GM21367 (cell line): ENCODE measurements at regions not wholly inside any gene's neighbourhood (a gene's known extent, or its start where the extent isn't known, plus 50 kb on each side); places are given as distances from the start of the nearest gene placed in this dataset.

Source experiments
- ATAC-seq: cut with Tn5 transposase; IDR thresholded peaks from one replicate; pipeline ENCODE4 v1.9.1; 2021; ENCODE audit not compliant: unreplicated experiment

DNA sequence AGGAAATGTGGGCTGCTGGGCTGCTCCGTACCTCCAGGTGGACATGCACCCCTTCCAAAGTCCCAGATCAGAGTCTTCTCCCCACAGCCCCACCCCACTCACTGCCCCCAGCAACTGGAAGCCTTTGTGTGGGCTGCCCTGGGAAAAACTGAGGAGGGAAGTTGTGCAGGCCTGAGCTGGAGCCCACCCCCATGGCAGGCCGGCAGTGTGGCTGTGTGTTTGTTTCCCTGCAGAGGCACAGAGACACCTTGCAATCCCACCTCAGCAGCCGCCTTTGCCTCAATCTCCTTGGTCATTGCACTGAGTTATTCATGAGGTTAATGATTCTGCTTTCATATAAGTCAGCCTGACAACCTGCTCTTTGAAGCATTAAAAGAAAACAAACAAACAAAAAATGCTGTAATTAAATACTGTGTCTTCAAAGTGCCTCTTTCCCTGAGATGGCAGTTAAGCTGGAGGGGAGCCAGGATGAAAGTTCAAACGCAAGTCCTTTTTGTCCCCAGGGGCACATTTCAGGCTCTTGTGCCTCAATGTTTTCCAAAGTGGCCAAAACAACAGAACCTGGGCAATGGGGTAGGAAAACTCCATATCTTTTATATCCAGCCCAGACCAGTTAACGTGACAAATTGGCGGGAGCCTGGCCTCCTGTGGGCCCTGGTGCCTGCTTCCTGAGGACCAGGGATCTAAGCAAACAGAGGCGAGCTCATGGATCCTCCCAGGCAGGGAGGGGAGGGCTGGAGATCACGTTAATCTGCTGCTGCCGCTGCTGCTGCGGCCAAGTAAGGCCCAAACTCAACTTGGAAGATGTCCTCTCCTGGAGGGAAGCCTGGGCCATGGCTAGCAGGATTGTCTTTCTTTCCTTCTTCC, 51.9 kb upstream of the TSPAN11 start:
- no peak for ATAC-seq

DNA sequence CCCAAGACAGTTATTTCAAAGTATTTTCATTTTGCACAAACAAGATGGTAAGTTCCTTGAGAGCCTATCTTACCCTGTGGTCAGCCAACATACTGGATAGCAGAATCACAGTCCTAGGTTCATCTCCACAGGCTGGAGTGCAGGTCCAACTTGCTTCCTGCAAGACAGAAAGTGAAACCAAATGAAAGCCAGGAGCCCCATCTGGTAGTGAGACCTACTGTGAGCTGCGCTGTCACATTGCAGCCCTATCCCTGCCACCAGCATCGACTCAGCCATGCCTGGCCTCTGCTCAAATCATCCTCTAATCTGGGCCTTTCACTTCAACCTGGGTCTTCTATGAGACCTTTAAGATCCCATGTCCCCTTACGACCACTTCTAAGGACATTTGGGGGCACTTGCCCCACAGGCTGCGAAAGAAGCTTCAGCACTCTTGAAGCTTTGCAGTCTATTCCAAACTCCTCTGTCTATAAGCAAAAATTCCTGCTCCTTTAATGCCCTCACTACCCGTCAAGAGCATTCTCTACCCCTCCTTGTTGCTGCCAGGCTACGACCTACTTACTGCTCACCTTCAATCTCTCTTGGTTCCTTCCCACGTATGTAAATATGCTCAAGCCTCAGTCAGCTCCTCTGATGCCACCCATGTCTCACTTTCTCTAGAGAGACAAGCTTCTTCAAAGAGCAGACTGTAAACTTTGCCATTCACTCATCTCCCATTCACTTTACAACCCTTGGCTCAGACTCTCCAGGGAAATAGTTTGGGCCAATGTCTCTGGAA, 55.9 kb upstream of the TSPAN11 start:
- ATAC-seq, result no peak

DNA sequence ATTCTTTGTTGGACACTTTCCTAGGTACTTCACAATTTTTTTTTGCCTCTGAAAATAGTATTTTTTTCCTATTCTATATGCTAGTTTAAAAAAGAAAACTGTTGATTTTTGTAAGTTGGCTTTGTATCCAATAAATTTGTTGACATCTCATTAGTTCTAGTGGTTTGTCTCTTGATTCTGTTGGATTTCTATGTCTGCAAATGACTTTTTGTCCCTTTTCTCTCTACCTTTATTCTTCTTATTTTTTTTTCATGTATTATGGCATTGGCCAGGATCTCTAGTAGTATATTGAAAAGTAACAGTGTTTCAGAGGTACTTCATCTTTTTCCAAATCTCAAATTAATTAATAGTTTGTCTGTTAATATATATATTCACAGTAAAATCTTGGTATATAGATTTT, 59.1 kb upstream of the TSPAN11 start:
- ATAC-seq, result no peak

DNA sequence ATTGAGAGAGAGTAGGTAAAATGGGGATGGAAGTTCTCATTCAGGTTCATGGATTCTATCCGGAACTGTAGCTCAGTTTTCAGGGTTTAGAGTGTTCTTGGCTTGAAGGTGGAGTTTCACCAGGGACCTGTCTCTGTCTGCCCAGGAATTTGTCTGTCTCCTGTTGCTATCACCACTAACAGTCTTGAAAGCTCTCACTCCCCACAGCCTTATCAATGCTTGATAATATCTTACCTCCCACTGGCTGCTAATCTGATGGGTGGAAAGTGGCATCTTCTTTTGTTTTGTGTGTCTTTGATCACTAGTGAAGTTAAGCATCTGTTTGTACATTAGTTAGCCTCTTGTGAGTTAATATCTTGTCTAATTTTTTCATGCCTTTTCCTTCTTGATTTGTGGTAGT, 60.3 kb upstream of the TSPAN11 start:
- ATAC-seq, result no peak

DNA sequence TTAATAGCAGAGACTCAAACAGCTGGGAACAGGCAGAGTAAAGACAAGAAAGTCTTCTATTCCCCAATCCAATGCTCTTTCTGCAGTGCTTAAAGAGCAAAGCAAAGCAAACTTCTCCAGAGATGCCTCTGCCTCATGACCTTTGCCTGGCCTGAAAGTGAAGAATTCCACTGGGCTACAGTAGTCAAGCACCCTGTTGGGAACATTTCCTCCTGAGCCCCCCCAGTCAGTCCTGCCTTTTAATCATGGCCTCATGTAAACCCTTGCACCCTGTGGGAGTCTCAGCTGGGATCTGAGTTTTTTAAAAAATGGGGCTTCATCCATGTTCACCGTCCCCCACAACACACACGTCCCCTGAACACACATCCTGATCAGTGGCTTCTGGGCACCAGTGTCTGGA, 62.7 kb upstream of the TSPAN11 start:
- no peak for ATAC-seq

DNA sequence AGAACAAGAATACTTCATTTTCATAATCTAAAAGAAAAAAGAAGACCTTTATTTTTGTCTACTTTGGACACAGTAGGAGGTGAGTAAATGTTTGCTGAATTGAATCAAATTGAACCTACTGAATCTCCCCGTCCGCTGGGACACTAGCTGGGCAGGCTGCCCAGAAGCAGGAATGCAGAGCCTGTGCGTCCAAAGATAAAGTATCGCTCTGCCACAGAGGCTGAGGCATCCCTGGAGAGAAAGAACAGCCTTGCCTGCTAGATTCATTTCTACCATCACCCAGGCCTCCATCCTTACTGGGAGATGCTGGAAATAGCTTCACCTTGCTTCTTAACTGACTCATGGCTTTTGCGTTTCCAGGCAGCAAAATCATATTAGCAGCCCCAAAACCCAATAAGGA, 64.1 kb upstream of the TSPAN11 start:
- ATAC-seq, result no peak

DNA sequence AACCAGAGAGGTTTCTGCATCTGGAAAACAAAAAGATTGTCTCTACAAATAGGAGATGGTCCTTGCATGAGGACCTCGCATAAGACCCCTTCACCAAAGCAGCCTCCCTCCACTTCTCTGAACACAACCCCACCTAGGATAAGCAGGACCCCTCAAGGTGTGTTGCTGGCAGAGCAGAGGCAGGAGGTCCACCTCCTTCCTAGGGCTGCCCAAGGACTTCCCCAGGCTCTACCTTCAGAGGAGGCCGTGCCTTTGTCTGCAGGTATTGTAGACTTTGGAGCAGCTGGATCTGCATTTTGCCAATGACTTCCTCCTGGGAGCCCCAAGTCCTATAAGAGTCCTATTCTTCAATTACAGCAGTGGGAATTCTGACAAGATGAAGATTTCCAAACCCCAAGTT, 67.3 kb upstream of the TSPAN11 start:
- ATAC-seq, result no peak

DNA sequence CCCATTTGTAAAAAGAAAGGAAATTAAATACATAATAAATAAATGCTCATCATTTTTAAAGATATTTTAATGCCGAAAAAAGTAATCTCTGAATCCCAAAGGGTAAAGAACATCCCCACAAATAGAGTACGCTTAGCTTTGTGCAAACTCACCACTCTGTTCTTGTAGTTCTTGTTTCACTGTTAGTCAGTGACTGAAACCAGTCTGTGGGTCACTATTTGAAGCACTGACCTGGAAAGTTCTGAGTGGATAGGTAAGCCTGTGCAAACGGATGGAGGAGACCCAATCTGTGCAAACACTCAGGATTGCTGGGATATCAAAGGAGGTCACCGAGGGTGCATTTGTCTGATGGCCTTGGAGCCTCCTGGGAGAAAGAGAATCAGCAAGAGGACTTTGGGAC, 68.1 kb upstream of the TSPAN11 start:
- ATAC-seq, result no peak

DNA sequence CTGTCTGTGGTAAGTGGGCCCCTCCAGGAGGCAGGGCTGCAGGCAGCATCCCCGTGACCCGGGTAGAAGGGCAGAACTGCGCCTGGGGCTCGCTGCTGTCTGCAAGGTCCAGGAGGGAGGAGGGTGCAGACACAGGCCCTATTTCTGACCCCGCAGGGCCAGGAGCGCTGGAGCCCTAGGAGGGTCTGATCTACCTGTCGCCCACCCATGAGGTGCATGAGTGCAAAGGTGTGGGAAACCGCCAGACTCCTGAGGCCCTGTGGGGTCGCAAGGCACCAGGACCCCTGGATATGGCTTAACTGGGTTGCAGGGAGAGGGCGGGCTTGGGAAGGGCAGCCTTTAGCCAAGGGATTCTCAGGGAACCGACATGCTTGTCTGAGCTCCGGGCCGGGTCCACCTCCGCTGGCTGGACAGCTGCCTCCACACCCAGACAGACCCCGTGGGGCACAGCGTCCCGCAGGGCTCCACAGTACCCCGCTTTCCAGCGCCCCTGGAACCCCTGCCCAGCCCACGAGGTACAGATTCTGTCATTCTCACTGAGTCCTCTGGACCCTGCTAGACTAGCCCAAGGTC, 72.9 kb upstream of the TSPAN11 start:
- ATAC-seq, result no peak

DNA sequence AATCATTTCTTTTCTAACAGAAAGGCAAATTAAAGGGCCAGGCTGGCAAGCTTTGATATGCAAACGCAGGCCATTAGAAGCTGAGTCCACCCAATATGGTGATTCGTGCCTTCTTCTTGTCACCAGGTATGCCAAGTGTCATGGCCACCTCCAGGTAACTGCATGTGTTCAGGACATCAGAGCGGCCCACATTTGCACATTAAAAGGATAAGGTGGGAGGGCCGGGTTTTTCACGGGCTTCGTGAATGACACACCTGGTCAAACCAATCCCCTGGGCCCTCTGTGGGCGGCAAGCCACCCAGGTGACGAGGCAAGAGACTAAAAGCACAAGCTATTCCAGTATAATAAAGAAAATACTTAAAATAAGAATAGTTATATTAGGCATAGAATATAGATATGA, 75.9 kb upstream of the TSPAN11 start:
- ATAC-seq, result no peak

DNA sequence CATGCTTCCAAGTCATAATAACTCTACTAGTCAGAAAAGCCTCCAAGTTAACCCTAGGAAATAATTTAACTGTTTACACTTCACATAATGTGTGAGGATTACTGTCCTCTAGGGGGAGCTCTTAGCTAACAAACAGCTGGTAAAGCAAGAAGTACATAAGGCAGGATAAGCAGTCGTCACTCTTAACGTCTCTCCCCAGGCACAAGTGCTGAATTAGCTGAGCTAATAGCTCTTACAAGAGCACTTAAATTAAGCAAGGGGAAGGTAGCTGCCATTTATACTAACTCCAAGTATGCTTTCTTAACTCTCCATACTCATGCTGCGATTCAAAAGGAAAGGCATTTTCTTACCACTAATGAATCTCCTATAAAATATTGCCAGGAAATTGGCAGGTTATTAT, 79.3 kb upstream of the TSPAN11 start:
- no peak for ATAC-seq

DNA sequence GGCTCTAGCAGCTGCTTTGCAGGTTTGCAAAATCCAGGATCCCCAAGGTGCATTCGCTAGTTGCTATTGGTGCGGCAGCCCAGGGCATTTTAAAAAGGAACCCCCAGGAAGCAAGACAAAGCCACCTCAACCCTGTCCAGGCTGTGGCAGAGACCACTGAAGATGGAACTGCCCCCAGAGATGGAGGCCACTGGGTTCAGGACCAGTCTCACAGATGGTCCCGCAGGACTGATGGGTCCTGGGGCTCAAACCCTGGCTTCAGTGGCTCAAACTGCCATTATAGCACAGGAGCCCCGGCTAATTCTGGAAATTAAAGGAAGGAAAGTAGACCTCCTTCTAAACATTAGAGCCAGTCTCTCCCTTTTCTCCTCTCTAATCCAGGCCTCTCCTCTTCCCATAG, 79.8 kb upstream of the TSPAN11 start:
- no peak for ATAC-seq

DNA sequence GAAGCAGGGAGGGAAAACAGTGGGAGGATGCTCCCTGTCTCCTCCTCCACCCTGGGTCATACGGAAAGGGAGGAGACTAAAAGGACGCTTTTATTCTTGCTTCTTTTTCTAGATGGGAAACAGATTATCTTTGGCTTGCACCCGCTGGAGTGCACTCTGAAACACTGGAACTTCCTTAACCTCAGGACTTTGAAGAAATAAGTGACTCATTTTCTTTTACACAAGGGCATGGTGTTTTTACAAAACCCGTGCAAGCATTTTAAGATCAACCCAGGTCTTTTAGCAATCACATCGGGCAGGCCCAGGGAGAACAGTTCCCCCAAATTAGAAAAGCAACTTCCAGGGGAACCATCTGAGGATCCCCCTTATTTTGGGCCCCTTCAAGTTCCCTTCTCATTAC, 80.9 kb upstream of the TSPAN11 start:
- ATAC-seq, result no peak

DNA sequence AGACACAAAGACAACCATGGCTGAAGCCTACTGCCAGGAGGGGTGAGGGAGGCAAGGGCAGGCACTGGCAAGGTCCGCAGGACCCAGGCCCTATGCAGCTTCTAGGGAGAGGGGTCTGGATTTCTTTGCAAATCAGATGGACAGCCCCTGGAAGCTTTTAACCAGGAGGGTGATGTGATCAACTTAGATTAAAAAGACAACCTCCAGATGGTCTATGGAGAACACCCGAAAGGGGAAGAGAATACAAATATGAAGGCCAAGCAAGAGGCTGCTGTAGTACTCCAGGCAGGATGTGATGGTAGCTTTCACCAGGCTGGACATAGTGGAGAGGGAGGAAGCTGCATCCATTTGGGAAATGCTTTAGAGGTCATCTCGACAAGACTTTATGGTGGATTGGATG, 83.3 kb upstream of the TSPAN11 start:
- ATAC-seq, result no peak

DNA sequence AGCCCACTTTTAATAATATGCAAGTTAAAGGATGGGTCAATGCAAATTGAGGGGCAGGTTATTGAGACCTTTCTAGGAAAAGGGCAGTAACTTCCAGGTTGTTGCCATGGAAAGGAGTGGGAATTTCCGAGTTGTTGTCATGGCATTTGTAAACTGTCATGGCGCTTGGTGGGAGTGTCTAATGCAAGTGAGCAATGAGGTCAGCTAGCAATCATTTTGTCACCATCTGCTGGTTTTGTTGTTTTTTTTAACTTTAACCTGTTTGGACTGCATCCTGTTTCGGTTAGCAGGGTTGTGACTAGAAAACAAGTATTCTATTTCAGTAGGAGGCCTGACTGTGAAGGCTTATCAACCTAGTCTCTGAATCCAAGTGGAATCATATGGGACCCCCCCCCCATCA, 85.8 kb upstream of the TSPAN11 start:
- no peak for ATAC-seq

DNA sequence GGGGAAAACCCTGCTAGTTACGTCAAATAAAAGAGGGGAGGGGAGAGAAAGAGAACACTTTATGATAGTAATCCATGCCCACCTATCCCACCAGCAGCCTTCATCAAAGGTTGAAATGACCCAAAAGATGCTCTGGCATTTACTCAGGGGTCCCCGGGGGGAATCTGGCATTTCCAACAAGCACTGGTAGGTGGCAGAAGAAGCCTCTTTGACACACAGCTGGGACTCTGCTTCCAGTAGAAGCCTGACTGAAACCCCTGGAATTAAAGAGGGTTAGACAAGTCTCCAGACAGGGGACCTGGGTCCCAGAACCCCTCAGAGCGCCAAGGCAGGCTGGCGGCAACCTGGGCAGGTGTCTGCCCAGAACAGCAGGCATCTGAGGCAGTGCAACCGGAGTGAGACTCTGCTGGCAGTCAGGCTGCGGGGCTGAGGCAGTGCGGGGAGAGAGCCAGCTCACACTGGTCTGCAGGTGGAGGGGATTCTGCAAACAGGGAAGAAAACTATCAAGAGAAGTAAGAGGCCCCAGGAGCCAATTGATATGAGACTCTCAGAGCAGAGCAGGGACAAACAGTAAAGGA, 85.0 kb upstream of the CAPRIN2 start:
- no peak for ATAC-seq

DNA sequence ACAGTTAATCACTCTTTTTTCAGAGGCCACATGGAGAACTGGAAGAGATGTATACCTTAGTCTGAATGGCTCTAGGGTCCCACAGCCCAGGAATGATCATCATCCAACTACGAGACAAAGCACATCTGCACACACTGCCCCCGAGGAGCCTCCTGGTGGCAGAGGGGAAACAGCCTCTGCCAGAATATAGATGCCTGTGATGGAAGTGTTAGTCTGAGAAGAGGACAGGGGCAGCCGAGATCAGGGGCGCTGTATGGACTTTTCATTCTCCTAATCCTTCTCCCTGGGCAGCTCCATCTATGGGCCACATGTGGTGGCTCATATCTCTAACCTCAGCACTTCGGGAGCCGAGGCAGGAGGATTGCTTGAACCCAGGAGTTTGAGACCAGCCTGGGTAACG, 82.8 kb upstream of the CAPRIN2 start:
- ATAC-seq, result no peak

DNA sequence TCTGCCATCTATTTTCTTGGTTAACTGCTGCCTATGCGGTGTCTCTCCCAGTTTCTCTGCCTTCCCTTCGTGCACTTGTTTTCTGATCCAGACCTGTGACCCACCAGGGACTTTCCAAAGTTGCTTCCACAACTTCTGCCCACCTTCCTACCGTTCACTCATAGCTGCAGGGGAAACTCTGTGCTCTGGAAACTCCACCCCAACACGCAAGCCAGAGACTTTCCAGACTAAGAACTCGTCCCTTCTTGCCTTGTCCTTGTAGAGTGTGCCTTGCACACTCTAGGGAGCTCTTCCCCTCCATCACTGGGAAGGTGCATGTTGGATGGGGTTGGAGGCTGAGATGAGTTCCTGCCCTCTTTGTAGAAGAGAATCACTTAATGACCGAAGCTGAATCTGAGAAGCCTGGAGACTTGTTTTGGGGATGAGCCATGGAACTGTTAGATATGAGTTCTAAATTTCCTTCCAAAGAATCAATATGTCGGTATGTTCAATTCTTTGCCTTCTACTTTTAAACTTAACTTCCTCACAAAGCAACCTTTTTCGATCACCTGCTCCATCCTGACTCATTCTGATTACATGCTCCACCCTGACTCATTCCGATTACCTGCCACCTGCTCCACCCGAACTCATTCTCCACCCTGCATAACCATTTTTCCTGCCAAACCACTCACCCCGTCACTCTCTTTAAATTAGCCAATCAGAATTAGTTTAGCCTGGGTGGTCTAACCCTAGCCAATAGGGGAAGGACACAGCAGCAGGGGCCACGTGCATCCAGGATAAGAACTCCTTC, 82.1 kb upstream of the CAPRIN2 start:
- no peak for ATAC-seq

DNA sequence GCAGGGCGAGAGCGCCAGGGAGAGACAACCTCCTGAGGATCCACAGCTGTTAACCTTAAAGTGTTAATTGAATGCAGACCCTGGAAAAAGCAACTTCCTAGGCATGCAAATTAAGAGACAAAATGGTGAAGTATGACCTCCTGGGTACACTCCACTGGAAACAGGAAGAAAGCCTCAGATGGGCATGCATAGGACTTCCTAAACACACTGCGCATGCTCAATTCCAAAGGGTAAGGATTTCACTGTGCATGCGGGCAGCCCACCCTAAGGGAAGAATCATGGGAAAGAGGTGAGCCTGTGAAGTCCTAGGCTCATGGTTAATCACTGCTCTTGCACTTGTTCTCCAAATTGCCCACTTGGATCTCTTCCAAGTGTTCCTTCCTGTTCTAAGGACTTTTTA, 80.5 kb upstream of the CAPRIN2 start:
- ATAC-seq, result no peak

DNA sequence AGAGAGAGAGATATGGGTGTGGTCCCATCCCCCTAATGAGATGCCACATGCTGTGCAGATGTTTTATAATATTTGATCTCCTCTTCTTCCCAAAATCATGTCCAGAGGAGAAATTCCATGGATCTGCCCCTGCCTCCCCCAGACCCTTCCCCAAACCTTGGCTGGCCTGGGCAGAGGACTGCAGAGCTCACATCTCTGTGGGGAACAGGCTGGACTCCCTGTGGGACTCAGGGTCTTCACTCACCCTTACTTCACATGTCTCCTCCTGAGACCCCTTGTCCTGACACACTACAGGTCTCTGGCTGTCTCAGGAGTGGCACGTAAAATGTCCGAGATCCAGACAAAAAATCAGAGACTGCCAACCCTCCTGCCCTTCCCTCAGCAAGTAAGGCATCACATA, 76.0 kb upstream of the CAPRIN2 start:
- no peak for ATAC-seq

DNA sequence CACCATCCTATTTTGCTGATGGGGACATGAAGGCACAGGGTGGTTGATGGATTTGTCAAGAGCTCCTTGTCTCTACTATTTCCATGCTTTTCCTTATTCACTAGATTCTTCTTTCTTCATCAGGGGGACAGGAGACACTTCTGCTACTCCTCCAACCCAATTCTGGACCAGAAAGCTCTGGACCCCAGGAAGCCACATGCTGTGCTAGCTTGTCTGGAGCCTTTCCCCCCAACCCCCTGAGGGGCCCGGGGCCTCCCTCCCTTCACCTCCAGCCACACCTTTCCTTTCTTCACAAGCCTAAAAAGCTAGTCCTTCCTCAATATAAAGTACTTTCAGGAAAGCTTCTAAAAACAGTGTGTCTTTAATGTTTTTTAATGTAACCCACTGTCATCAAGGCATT, 75.1 kb upstream of the CAPRIN2 start:
- no peak for ATAC-seq
